HCT116 (cell line): ENCODE measurements at regions not wholly inside any gene's neighbourhood (a gene's known extent, or its start where the extent isn't known, plus 50 kb on each side); places are given as distances from the start of the nearest gene placed in this dataset.

Source experiments
- ATAC-seq: fragments of 200-7000 bp; cut with Tn5 transposase; 2 replicates; pipeline ENCODE4 v1.9.1; 2020; ENCODE audit warnings: mild to moderate bottlenecking, moderate library complexity
- BruUV-seq: library from RNA; stranded (reverse); fragments of 400-500 nt; replicated peaks from 2 replicates; lab custom pipeline; 2021; lab: Mats Ljungman, UMichigan
- CTCF ChIA-PET: fragments of 300-600 bp; sonication (Branson Sonifier 250); formaldehyde crosslinking; loops from one replicate; lab custom pipeline; 2021; ENCODE audit warnings: antibody characterized with exemption; lab: Charles Lee
- POLR2A ChIA-PET: fragments of 300-600, 350-600 bp; sonication (Branson Sonifier 250); formaldehyde crosslinking; loops from one replicate; lab custom pipeline; 2021; ENCODE audit warnings: antibody characterized with exemption; lab: Charles Lee
- RAD21 ChIA-PET, 2 experiments: fragments of 300-600 bp; sonication (Branson Sonifier 250); formaldehyde crosslinking; loops; one replicate each; lab custom pipeline; 2023; ENCODE audit warnings: low total read pairs in 2 of 2; ENCODE audit not compliant: uncharacterized antibody in 2 of 2, unreplicated experiment in 2 of 2, low non-redundant PET in 1 of 2; lab: Charles Lee
- DNase-seq: peaks from one replicate; pipeline ENCODE4 v3.0.0-alpha.2; 2010; ENCODE audit warnings: low read depth, low spot score
- H2AFZ ChIP-seq: fragments of 200-600 bp; shearing (Covaris generic), sonication (generic); 2 replicates; pipeline ENCODE4 v1.6.1; 2017; ENCODE audit warnings: low read depth, mixed run types, mixed read lengths, antibody characterized with exemption, low read length; ENCODE audit not compliant: poor library complexity, severe bottlenecking
- H3K27ac ChIP-seq: 2 replicates; pipeline ENCODE4 v1.5.1; 2012; ENCODE audit warnings: low read depth, low read length
- H3K27me3 ChIP-seq: fragments of 200-600 bp; sonication (generic); 2 replicates; pipeline ENCODE4 v1.6.1; 2016; ENCODE audit warnings: mixed run types, low read length, mixed read lengths; ENCODE audit not compliant: insufficient read depth
- H3K36me3 ChIP-seq, 2 experiments: fragments of 200-500 bp in 1 of 2; fragments of 200-600 bp in 1 of 2; sonication (Bioruptor generic) in 1 of 2; sonication (generic) in 1 of 2; 2 replicates each; pipeline versions ENCODE4 v1.5.1 to v1.6.1; 2014 to 2016; ENCODE audit warnings: low read length in 2 of 2, inconsistent platforms in 1 of 2, mixed read lengths in 1 of 2, mixed run types in 1 of 2; ENCODE audit not compliant: insufficient read depth in 2 of 2, control insufficient read depth in 1 of 2
- H3K4me1 ChIP-seq, 2 experiments: fragments of 200-600 bp in 1 of 2; sonication (generic) in 1 of 2; 2 replicates each; pipeline versions ENCODE4 v1.5.1 to v1.6.1; 2012 to 2017; ENCODE audit warnings: low read length in 2 of 2, inconsistent platforms in 1 of 2, mild to moderate bottlenecking in 1 of 2, mixed read lengths in 1 of 2, mixed run types in 1 of 2, moderate library complexity in 1 of 2; ENCODE audit not compliant: insufficient read depth in 2 of 2, control insufficient read depth in 1 of 2
- H3K4me2 ChIP-seq: fragments of 200-600 bp; sonication (generic); 2 replicates; pipeline ENCODE4 v1.6.1; 2017; ENCODE audit warnings: mixed run types, low read length, mixed read lengths
- H3K4me3 ChIP-seq, 2 experiments: fragments of 200-600 bp in 1 of 2; sonication (generic) in 1 of 2; replicated peaks in 1 of 2; 2 replicates each; pipeline ENCODE4 v1.5.1; 2011 to 2016; ENCODE audit warnings: low read length in 2 of 2, control low read depth in 1 of 2, low read depth in 1 of 2, mild to moderate bottlenecking in 1 of 2, mixed read lengths in 1 of 2, mixed run types in 1 of 2
- H3K79me2 ChIP-seq: fragments of 200-600 bp; sonication (generic); 2 replicates; pipeline ENCODE4 v1.6.1; 2017; ENCODE audit warnings: mild to moderate bottlenecking, mixed run types, low read length, moderate library complexity, mixed read lengths; ENCODE audit not compliant: insufficient read depth
- H3K9ac ChIP-seq: fragments of 200-600 bp; sonication (generic); 2 replicates; pipeline ENCODE4 v1.6.1; 2016; ENCODE audit warnings: low read length, mixed read lengths
- H3K9me2 ChIP-seq: fragments of 200-600 bp; sonication (generic), shearing (Covaris generic); 2 replicates; pipeline ENCODE4 v1.6.1; 2017; ENCODE audit warnings: mixed run types, mild to moderate bottlenecking, moderate library complexity; ENCODE audit not compliant: insufficient read depth
- H3K9me3 ChIP-seq, 2 experiments: fragments of 200-500 bp in 1 of 2; fragments of 200-600 bp in 1 of 2; sonication (Bioruptor generic) in 1 of 2; sonication (generic) in 1 of 2; 2 replicates each; pipeline ENCODE4 v1.6.1; 2014 to 2017; ENCODE audit warnings: low read length in 2 of 2, mixed read lengths in 2 of 2, inconsistent platforms in 1 of 2, low read depth in 1 of 2, mild to moderate bottlenecking in 1 of 2, mixed run types in 1 of 2, moderate library complexity in 1 of 2; ENCODE audit not compliant: control insufficient read depth in 1 of 2, insufficient read depth in 1 of 2
- H4K20me1 ChIP-seq: fragments of 200-600 bp; sonication (generic), shearing (Covaris generic); 2 replicates; pipeline ENCODE4 v1.6.1; 2017; ENCODE audit warnings: mixed run types, mild to moderate bottlenecking, moderate library complexity; ENCODE audit not compliant: insufficient read depth
- EGR1 ChIP-seq: IDR thresholded peaks from 2 replicates; pipeline ENCODE4 v1.6.1; 2012; ENCODE audit warnings: low read depth
- FOSL1 ChIP-seq: IDR thresholded peaks from 2 replicates; pipeline ENCODE4 v1.6.1; 2012; ENCODE audit warnings: low read depth
- JUND ChIP-seq: IDR thresholded peaks from 2 replicates; pipeline ENCODE4 v1.6.1; 2012
- POLR2AphosphoS5 ChIP-seq: IDR thresholded peaks from 2 replicates; pipeline ENCODE4 v1.6.1; 2011; ENCODE audit warnings: mild to moderate bottlenecking, low read depth, low read length, moderate library complexity
- RAD21 ChIP-seq: IDR thresholded peaks from 2 replicates; pipeline ENCODE4 v1.6.1; 2012; ENCODE audit warnings: low read depth, mild to moderate bottlenecking
- SP1 ChIP-seq: IDR thresholded peaks from 2 replicates; pipeline ENCODE4 v1.6.1; 2012; ENCODE audit warnings: low read depth
- YY1 ChIP-seq: IDR thresholded peaks from 2 replicates; pipeline ENCODE4 v1.6.1; 2011; ENCODE audit warnings: low read length, low read depth, moderate library complexity, mild to moderate bottlenecking; ENCODE audit not compliant: insufficient replicate concordance; ENCODE audit errors: extremely low read depth
- intact Hi-C: fragments of 100-400 bp; cut with micrococcal nuclease; formaldehyde crosslinking; loops from 2 replicates; pipeline ENCODE4 v1.10.0; 2022
- TF ChIP-seq, protein P1 (sequence below): IDR thresholded peaks from 2 replicates; pipeline ENCODE4 v1.6.1; 2012; ENCODE audit warnings: low read depth
- TF ChIP-seq, protein P2 (sequence below), 3 experiments: fragments of 200-600 bp in 1 of 3; sonication (generic) in 1 of 3; IDR thresholded peaks in 2 of 3; conservative IDR thresholded peaks in 1 of 3; 2 replicates each; pipeline ENCODE4 v1.5.1; 2012 to 2017; ENCODE audit warnings: low read depth in 2 of 3, low read length in 2 of 3, antibody characterized with exemption in 1 of 3, borderline replicate concordance in 1 of 3, control low read depth in 1 of 3, mild to moderate bottlenecking in 1 of 3, mixed read lengths in 1 of 3, mixed run types in 1 of 3, moderate library complexity in 1 of 3; ENCODE audit not compliant: insufficient read depth in 1 of 3

DNA sequence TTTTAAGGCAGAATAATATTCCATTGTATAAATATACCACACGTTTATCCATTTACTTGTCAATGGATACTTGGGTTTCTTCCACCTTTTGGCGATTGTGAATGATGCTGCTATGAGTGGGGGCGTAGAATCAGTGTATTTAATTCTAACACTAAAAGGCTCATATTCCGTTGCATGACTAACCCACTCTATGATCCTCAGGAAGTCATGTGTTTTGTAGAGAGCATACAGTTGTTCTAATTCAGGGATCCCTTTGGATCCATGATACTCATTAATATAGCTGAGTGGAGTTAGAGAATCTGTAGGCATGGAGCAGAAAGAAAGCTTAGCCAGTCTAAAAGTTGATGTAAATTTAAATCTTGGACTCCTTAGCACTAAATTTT is 74.2 kb upstream of the TMEM170B start:
- no peak overlapping the region for H2AFZ ChIP-seq
- no peak for TF ChIP-seq SP1
- TF ChIP-seq, protein P1, sequence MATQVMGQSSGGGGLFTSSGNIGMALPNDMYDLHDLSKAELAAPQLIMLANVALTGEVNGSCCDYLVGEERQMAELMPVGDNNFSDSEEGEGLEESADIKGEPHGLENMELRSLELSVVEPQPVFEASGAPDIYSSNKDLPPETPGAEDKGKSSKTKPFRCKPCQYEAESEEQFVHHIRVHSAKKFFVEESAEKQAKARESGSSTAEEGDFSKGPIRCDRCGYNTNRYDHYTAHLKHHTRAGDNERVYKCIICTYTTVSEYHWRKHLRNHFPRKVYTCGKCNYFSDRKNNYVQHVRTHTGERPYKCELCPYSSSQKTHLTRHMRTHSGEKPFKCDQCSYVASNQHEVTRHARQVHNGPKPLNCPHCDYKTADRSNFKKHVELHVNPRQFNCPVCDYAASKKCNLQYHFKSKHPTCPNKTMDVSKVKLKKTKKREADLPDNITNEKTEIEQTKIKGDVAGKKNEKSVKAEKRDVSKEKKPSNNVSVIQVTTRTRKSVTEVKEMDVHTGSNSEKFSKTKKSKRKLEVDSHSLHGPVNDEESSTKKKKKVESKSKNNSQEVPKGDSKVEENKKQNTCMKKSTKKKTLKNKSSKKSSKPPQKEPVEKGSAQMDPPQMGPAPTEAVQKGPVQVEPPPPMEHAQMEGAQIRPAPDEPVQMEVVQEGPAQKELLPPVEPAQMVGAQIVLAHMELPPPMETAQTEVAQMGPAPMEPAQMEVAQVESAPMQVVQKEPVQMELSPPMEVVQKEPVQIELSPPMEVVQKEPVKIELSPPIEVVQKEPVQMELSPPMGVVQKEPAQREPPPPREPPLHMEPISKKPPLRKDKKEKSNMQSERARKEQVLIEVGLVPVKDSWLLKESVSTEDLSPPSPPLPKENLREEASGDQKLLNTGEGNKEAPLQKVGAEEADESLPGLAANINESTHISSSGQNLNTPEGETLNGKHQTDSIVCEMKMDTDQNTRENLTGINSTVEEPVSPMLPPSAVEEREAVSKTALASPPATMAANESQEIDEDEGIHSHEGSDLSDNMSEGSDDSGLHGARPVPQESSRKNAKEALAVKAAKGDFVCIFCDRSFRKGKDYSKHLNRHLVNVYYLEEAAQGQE: no peak
- TF ChIP-seq POLR2AphosphoS5: no peak
- no peak for TF ChIP-seq RAD21
- TF ChIP-seq JUND: no peak
- TF ChIP-seq FOSL1: no peak
- no peak for TF ChIP-seq YY1
- TF ChIP-seq, protein P2, sequence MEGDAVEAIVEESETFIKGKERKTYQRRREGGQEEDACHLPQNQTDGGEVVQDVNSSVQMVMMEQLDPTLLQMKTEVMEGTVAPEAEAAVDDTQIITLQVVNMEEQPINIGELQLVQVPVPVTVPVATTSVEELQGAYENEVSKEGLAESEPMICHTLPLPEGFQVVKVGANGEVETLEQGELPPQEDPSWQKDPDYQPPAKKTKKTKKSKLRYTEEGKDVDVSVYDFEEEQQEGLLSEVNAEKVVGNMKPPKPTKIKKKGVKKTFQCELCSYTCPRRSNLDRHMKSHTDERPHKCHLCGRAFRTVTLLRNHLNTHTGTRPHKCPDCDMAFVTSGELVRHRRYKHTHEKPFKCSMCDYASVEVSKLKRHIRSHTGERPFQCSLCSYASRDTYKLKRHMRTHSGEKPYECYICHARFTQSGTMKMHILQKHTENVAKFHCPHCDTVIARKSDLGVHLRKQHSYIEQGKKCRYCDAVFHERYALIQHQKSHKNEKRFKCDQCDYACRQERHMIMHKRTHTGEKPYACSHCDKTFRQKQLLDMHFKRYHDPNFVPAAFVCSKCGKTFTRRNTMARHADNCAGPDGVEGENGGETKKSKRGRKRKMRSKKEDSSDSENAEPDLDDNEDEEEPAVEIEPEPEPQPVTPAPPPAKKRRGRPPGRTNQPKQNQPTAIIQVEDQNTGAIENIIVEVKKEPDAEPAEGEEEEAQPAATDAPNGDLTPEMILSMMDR (IDR thresholded peaks at IDR 0.05 in 2 of 3, conservative IDR thresholded peaks at IDR 0.05 in 1 of 3; ENCODE audit: borderline replicate concordance in 1 of 3, insufficient read depth in 1 of 3, low read depth in 2 of 3, low read length in 2 of 3): no peak
- no peak for TF ChIP-seq EGR1
- no peaks in the 10 kb centered on the region for H3K9me2 ChIP-seq
- H3K79me2 ChIP-seq: no peaks in the 10 kb centered on the region
- ChIA-PET CTCF (no interaction called here), POLR2A (no interaction called here), RAD21 (no interaction called here)
- DNase-seq (no peak), ATAC-seq (no peak)
- intact Hi-C loops: no loop called here
- no peaks in the 10 kb centered on the region for H3K4me1 ChIP-seq
- no TSS peak for BruUV-seq
- H3K27me3 ChIP-seq: no peaks in the 10 kb centered on the region
- H3K27ac ChIP-seq: no peak overlapping the region
- no peak overlapping the region for H3K4me2 ChIP-seq
- no peak overlapping the region for H3K4me3 ChIP-seq
- no peaks in the 10 kb centered on the region for H3K36me3 ChIP-seq
- H3K9me3 ChIP-seq: no peaks in the 10 kb centered on the region
- no peaks in the 10 kb centered on the region for H4K20me1 ChIP-seq
- no peak overlapping the region for H3K9ac ChIP-seq
